ENCODE measurements at regions not wholly inside any gene's neighbourhood (a gene's known extent, or its start where the extent isn't known, plus 50 kb on each side); places are given as distances from the start of the nearest gene placed in this dataset.

- H3K9ac ChIP-seq (ENCODE audit: low read length), result no peak overlapping the region
- no peak overlapping the region for H3K27ac ChIP-seq (ENCODE audit: low read depth, low read length)
- H3K36me3 ChIP-seq (ENCODE audit: control insufficient read depth, insufficient read depth, low read length), result no peaks in the 10 kb centered on the region
- no peak overlapping the region for H3K4me3 ChIP-seq (ENCODE audit: low read depth, low read length)
- no peaks in the 10 kb centered on the region for H3K4me1 ChIP-seq (ENCODE audit: control insufficient read depth, insufficient read depth, low read length)
- no peaks in the 10 kb centered on the region for H3K27me3 ChIP-seq (ENCODE audit: control insufficient read depth, insufficient read depth, low read length)
- H3K9me3 ChIP-seq (ENCODE audit: control insufficient read depth, insufficient read depth, low read depth, low read length), result no peaks in the 10 kb centered on the region
Observed at GRCh38 chr12:63068857-63069442, 82.1 kb downstream of the AVPR1A start.

GRCh38 chr12:63066782-63067181, 84.2 kb downstream of the AVPR1A start:
- Histone ChIP-seq H3K9me3 (ENCODE audit: control insufficient read depth, insufficient read depth, low read depth, low read length) (no peaks in the 10 kb centered on the region), H3K27ac (ENCODE audit: low read depth, low read length) (no peak overlapping the region), H3K36me3 (ENCODE audit: control insufficient read depth, insufficient read depth, low read length) (no peaks in the 10 kb centered on the region), H3K27me3 (ENCODE audit: control insufficient read depth, insufficient read depth, low read length) (no peaks in the 10 kb centered on the region), H3K4me3 (ENCODE audit: low read depth, low read length) (no peak overlapping the region), H3K4me1 (ENCODE audit: control insufficient read depth, insufficient read depth, low read length) (no peaks in the 10 kb centered on the region; the same call in 1 of the 2 replicates), H3K9ac (ENCODE audit: low read length) (no peak overlapping the region)

GRCh38 chr12:63066136-63066535, 84.9 kb downstream of the AVPR1A start:
- no peaks in the 10 kb centered on the region for H3K36me3 ChIP-seq (ENCODE audit: control insufficient read depth, insufficient read depth, low read length)
- no peaks in the 10 kb centered on the region; the same call in 1 of the 2 replicates for H3K4me1 ChIP-seq (ENCODE audit: control insufficient read depth, insufficient read depth, low read length)
- H3K4me3 ChIP-seq (ENCODE audit: low read depth, low read length), result no peak overlapping the region
- no peaks in the 10 kb centered on the region for H3K27me3 ChIP-seq (ENCODE audit: control insufficient read depth, insufficient read depth, low read length)
- no peak overlapping the region for H3K9ac ChIP-seq (ENCODE audit: low read length)
- no peak overlapping the region for H3K27ac ChIP-seq (ENCODE audit: low read depth, low read length)
- no peaks in the 10 kb centered on the region for H3K9me3 ChIP-seq (ENCODE audit: control insufficient read depth, insufficient read depth, low read depth, low read length)

GRCh38 chr12:63064080-63064479, 86.9 kb downstream of the AVPR1A start:
- Histone ChIP-seq H3K9me3 (ENCODE audit: control insufficient read depth, insufficient read depth, low read depth, low read length) (no peaks in the 10 kb centered on the region), H3K4me3 (ENCODE audit: low read depth, low read length) (no peak overlapping the region), H3K9ac (ENCODE audit: low read length) (no peak overlapping the region), H3K36me3 (ENCODE audit: control insufficient read depth, insufficient read depth, low read length) (no peaks in the 10 kb centered on the region), H3K27ac (ENCODE audit: low read depth, low read length) (no peak overlapping the region), H3K4me1 (ENCODE audit: control insufficient read depth, insufficient read depth, low read length) (no peaks in the 10 kb centered on the region; the same call in 1 of the 2 replicates), H3K27me3 (ENCODE audit: control insufficient read depth, insufficient read depth, low read length) (no peaks in the 10 kb centered on the region)

- H3K27ac ChIP-seq (ENCODE audit: low read depth, low read length), result no peak overlapping the region
- no peaks in the 10 kb centered on the region for H3K9me3 ChIP-seq (ENCODE audit: control insufficient read depth, insufficient read depth, low read depth, low read length)
- no peaks in the 10 kb centered on the region; the same call in 1 of the 2 replicates for H3K4me1 ChIP-seq (ENCODE audit: control insufficient read depth, insufficient read depth, low read length)
- H3K9ac ChIP-seq (ENCODE audit: low read length), result no peak overlapping the region
- no peak overlapping the region for H3K4me3 ChIP-seq (ENCODE audit: low read depth, low read length)
- no peaks in the 10 kb centered on the region for H3K36me3 ChIP-seq (ENCODE audit: control insufficient read depth, insufficient read depth, low read length)
- H3K27me3 ChIP-seq (ENCODE audit: control insufficient read depth, insufficient read depth, low read length), result no peaks in the 10 kb centered on the region
Observed at GRCh38 chr12:63056649-63057048, 94.4 kb downstream of the AVPR1A start.

GRCh38 chr12:63052696-63053095, 98.3 kb downstream of the AVPR1A start:
- Histone ChIP-seq H3K4me1 (ENCODE audit: control insufficient read depth, insufficient read depth, low read length) (no peaks in the 10 kb centered on the region), H3K4me3 (ENCODE audit: low read depth, low read length) (no peak overlapping the region), H3K9ac (ENCODE audit: low read length) (no peak overlapping the region), H3K27ac (ENCODE audit: low read depth, low read length) (no peak overlapping the region), H3K9me3 (ENCODE audit: control insufficient read depth, insufficient read depth, low read depth, low read length) (no peaks in the 10 kb centered on the region), H3K36me3 (ENCODE audit: control insufficient read depth, insufficient read depth, low read length) (no peaks in the 10 kb centered on the region), H3K27me3 (ENCODE audit: control insufficient read depth, insufficient read depth, low read length) (no peaks in the 10 kb centered on the region)

DNA sequence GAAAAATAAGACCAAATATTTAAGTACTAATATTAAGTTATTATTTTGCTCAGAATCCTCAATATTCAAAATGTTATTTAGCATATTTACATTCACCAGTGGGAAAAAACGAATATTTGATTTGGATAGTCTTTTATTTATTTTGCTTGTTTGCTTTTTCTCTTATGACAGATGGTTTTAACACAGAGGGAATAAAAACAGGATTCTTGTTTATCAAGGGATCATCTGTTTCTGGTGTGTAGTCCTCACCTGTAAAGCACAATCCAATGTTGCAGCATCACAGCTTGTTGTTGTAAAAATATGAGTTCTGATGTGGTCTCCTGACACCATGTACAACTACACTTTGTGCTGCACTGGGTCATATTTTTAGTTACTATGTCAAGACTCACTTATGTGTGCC, 103.9 kb downstream of the AVPR1A start:
- no peak overlapping the region for H3K9ac ChIP-seq (ENCODE audit: low read length)
- no peaks in the 10 kb centered on the region for H3K9me3 ChIP-seq (ENCODE audit: control insufficient read depth, insufficient read depth, low read depth, low read length)
- H3K27me3 ChIP-seq (ENCODE audit: control insufficient read depth, insufficient read depth, low read length), result no peaks in the 10 kb centered on the region
- no peaks in the 10 kb centered on the region for H3K36me3 ChIP-seq (ENCODE audit: control insufficient read depth, insufficient read depth, low read length)
- H3K4me1 ChIP-seq (ENCODE audit: control insufficient read depth, insufficient read depth, low read length), result no peaks in the 10 kb centered on the region
- H3K4me3 ChIP-seq (ENCODE audit: low read depth, low read length), result no peak overlapping the region
- no peak overlapping the region for H3K27ac ChIP-seq (ENCODE audit: low read depth, low read length)

GRCh38 chr12:63045020-63045860, 105.8 kb downstream of the AVPR1A start:
- Histone ChIP-seq H3K9me3 (ENCODE audit: control insufficient read depth, insufficient read depth, low read depth, low read length) (no peaks in the 10 kb centered on the region), H3K27me3 (ENCODE audit: control insufficient read depth, insufficient read depth, low read length) (no peaks in the 10 kb centered on the region), H3K4me3 (ENCODE audit: low read depth, low read length) (no peak overlapping the region), H3K36me3 (ENCODE audit: control insufficient read depth, insufficient read depth, low read length) (no peaks in the 10 kb centered on the region), H3K4me1 (ENCODE audit: control insufficient read depth, insufficient read depth, low read length) (no peaks in the 10 kb centered on the region), H3K9ac (ENCODE audit: low read length) (no peak overlapping the region), H3K27ac (ENCODE audit: low read depth, low read length) (no peak overlapping the region)

- Histone ChIP-seq H3K9me3 (ENCODE audit: control insufficient read depth, insufficient read depth, low read depth, low read length) (no peaks in the 10 kb centered on the region), H3K27ac (ENCODE audit: low read depth, low read length) (no peak overlapping the region), H3K4me1 (ENCODE audit: control insufficient read depth, insufficient read depth, low read length) (no peaks in the 10 kb centered on the region), H3K27me3 (ENCODE audit: control insufficient read depth, insufficient read depth, low read length) (no peaks in the 10 kb centered on the region), H3K36me3 (ENCODE audit: control insufficient read depth, insufficient read depth, low read length) (no peaks in the 10 kb centered on the region), H3K4me3 (ENCODE audit: low read depth, low read length) (no peak overlapping the region), H3K9ac (ENCODE audit: low read length) (no peak overlapping the region)
Observed at GRCh38 chr12:63042646-63043045, 107.7 kb upstream of the PPM1H start.

DNA sequence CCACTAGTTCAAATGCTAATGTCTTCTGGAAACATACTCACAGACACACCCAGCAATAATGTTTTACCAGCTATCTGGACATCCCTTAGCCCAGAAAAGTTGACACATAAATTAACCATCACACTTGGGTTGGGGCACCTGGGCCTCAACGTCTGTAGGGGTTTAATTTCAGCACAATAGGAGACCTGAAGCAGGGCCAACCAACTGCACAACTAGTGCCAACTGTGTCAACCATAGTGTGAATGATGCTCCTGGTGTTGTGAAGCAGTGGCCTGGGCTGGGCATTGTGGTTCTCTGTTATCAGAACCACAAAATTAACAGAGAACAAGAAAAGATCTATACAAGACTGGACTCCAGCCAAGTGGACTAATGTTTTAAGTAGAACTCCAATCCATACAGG, 106.7 kb upstream of the PPM1H start:
- Histone ChIP-seq H3K9me3 (ENCODE audit: control insufficient read depth, insufficient read depth, low read depth, low read length) (no peaks in the 10 kb centered on the region), H3K27ac (ENCODE audit: low read depth, low read length) (no peak overlapping the region), H3K27me3 (ENCODE audit: control insufficient read depth, insufficient read depth, low read length) (no peaks in the 10 kb centered on the region), H3K36me3 (ENCODE audit: control insufficient read depth, insufficient read depth, low read length) (no peaks in the 10 kb centered on the region), H3K4me1 (ENCODE audit: control insufficient read depth, insufficient read depth, low read length) (no peaks in the 10 kb centered on the region), H3K9ac (ENCODE audit: low read length) (no peak overlapping the region), H3K4me3 (ENCODE audit: low read depth, low read length) (no peak overlapping the region)

- Histone ChIP-seq H3K27me3 (ENCODE audit: control insufficient read depth, insufficient read depth, low read length) (no peaks in the 10 kb centered on the region), H3K9me3 (ENCODE audit: control insufficient read depth, insufficient read depth, low read depth, low read length) (no peaks in the 10 kb centered on the region), H3K36me3 (ENCODE audit: control insufficient read depth, insufficient read depth, low read length) (no peaks in the 10 kb centered on the region), H3K4me1 (ENCODE audit: control insufficient read depth, insufficient read depth, low read length) (no peaks in the 10 kb centered on the region), H3K9ac (ENCODE audit: low read length) (no peak overlapping the region), H3K27ac (ENCODE audit: low read depth, low read length) (no peak overlapping the region), H3K4me3 (ENCODE audit: low read depth, low read length) (no peak overlapping the region)
Observed at GRCh38 chr12:63040526-63041220, 105.7 kb upstream of the PPM1H start.

Data from HUES6 (cell line).